AG04450 (cell line): ENCODE measurements at regions not wholly inside any gene's neighbourhood (a gene's known extent, or its start where the extent isn't known, plus 50 kb on each side); places are given as distances from the start of the nearest gene placed in this dataset.

Source experiments
- CTCF ChIA-PET: fragments of 300-600, 350-600 bp; formaldehyde crosslinking; extraction: SDS; loops from one replicate; lab custom pipeline; 2022; ENCODE audit warnings: antibody characterized with exemption, inconsistent platforms; lab: Charles Lee
- POLR2A ChIA-PET: fragments of 350-600 bp; formaldehyde crosslinking; extraction: SDS; loops from one replicate; lab custom pipeline; 2021; ENCODE audit warnings: antibody characterized with exemption, inconsistent platforms; lab: Yijun Ruan, JAX
- DNase-seq: peaks from one replicate; pipeline ENCODE4 v3.0.0-alpha.2; 2011; ENCODE audit warnings: low read depth, low spot score
- H3K27ac ChIP-seq: one replicate; pipeline ENCODE4 v1.5.1; 2012; ENCODE audit warnings: low read depth, low read length, control low read depth
- H3K27me3 ChIP-seq: one replicate; pipeline ENCODE4 v1.6.0; 2012; ENCODE audit warnings: low read length; ENCODE audit not compliant: control insufficient read depth, insufficient read depth
- H3K4me3 ChIP-seq: 2 replicates; pipeline ENCODE4 v1.5.1; 2011; ENCODE audit warnings: mild to moderate bottlenecking, low read depth, low read length, control low read depth
- H3K9me3 ChIP-seq: 2 replicates; pipeline ENCODE4 v1.5.1; 2012; ENCODE audit warnings: low read length; ENCODE audit not compliant: control insufficient read depth, insufficient read depth
- TF ChIP-seq, protein P1 (sequence below): IDR thresholded peaks from 2 replicates; pipeline ENCODE4 v1.5.1; 2011; ENCODE audit warnings: low read depth, low read length, control low read depth, inconsistent platforms

DNA sequence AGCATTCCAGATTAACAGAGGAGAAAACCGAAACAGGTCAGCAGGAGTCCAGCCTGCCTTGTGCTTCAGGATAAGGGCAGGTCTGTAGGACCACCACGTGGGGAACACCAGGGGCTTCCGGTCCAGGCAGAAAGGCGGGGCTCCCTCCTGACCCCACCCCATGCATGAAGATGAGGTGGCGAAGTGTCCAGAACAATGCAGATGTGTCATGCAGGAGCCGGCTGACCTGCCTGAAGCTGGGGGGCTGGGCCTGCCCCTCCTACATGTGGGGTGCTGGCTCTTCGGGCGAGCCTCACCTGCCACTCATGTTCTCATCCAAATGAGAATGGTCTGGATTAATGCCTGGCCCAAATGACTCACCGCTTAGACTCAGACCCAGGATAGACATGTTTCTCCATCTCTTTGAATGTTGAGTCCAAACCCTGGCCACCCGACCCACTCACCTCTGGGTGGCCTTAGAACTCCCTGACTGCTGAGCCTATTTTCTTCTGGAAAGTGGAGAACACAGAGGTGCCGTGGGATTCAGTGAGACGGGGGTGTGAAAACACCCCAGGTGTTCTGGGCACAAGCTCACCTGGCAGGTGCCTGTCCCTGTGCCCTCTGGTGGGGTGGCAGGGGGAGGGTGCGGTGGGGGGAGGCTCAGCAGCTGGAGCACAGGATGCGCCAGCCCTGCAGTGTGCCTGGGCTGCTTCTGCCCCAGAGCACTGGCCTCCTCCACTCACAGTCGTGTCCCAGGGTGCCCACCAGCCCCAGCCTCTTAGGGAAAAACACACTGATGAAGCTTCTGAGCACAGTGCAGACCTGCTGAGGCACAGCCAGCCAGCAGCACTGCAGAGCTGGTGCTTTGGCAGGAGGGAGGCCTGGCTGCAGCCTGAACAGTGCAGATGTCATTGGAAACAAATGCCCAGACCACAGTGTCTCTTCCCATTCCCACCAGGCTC, 55.2 kb upstream of the GDF10 start:
- no peak for DNase-seq
- TF ChIP-seq, protein P1, sequence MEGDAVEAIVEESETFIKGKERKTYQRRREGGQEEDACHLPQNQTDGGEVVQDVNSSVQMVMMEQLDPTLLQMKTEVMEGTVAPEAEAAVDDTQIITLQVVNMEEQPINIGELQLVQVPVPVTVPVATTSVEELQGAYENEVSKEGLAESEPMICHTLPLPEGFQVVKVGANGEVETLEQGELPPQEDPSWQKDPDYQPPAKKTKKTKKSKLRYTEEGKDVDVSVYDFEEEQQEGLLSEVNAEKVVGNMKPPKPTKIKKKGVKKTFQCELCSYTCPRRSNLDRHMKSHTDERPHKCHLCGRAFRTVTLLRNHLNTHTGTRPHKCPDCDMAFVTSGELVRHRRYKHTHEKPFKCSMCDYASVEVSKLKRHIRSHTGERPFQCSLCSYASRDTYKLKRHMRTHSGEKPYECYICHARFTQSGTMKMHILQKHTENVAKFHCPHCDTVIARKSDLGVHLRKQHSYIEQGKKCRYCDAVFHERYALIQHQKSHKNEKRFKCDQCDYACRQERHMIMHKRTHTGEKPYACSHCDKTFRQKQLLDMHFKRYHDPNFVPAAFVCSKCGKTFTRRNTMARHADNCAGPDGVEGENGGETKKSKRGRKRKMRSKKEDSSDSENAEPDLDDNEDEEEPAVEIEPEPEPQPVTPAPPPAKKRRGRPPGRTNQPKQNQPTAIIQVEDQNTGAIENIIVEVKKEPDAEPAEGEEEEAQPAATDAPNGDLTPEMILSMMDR, result no peak
- H3K27me3 ChIP-seq, result peaks cover 10% of the 10 kb centered on the region
- ChIA-PET CTCF (no interaction called here), POLR2A (no interaction called here)
- no peak overlapping the region for H3K4me3 ChIP-seq
- H3K27ac ChIP-seq, result no peak overlapping the region
- no peaks in the 10 kb centered on the region for H3K9me3 ChIP-seq

DNA sequence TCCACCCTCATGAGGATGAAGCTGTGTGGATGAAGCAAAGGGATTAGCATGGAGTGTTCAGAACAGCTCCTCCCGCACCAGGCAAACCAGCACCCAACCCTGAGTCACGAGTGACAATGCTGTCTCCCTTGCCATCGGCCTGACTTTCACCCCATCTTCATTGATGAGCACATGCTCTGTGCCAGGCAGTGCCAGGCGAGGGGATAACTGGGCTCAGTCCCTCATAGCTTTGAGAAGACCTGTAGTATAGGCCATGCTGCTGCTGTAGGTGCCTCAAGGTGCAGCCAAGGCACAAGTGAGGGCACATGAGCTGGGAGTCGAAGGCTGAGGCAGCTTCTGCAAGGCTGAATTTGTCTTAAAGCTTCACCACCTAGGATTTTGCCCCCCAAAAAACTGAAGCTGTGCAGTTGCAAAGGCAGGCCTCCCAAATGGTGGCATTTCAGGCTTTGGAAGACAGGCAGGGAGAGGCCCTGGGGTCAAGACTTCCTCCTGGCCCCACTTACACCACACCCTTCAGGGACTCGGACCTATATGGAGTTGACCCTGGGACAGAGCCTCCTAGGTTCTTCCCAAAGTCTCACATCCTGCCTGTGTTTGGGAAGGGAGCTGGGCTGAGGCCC, 54.2 kb upstream of the GDF10 start:
- DNase-seq, result no peak
- Histone ChIP-seq H3K27ac (no peak overlapping the region), H3K9me3 (no peaks in the 10 kb centered on the region), H3K4me3 (no peak overlapping the region), H3K27me3 (peaks cover 10% of the 10 kb centered on the region)
- TF ChIP-seq, protein P1, result no peak
- ChIA-PET CTCF (no interaction called here), POLR2A (no interaction called here)

DNA sequence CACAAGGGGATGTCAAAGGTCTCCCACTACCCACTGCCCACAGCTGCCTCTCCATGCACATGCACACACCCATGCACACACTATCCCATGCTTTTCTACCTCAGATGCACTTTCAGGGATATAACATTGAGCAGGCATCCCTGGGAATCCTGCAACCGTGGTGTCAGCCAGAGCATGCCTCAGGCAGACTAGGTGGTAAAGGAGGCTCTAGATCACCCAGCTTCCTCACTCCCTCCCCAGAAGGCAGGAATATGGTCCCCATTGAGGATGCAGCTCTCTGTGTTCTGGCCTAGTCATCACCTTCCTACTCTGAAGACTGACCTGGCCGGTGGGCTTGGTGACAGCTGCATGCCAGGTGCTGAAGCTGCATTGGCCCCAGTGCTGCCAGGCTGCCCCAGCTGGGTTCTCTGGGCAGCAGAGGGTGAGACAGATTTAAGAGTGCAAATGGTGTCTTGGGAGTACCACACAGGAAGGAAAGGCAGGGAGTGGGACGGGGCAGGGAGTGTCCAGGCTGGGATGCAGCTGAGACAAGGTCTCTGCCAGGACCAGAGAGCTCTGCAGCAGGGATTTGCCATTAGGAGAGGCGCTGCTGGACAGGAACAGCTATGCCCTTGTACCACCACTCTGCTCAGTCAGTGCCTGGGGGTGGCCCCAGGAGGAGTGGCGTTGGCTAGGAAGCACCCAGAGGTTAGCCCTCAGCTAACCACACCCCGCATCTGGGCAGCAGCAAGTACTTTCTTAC, 53.4 kb upstream of the GDF10 start:
- ChIA-PET POLR2A (interaction anchor here (0.6 kb wide), 1 partner anchor 56 kb away, joined by 3 read pairs; no protein-coding TSS in a partner anchor), CTCF (interaction anchor here (0.6 kb wide), 1 partner anchor 65 kb away, joined by 3 read pairs; no protein-coding TSS in a partner anchor)
- Histone ChIP-seq H3K9me3 (no peaks in the 10 kb centered on the region), H3K27ac (no peak overlapping the region), H3K27me3 (peaks cover 6% of the 10 kb centered on the region), H3K4me3 (no peak overlapping the region)
- DNase-seq, result no peak
- TF ChIP-seq, protein P1, result no peak

DNA sequence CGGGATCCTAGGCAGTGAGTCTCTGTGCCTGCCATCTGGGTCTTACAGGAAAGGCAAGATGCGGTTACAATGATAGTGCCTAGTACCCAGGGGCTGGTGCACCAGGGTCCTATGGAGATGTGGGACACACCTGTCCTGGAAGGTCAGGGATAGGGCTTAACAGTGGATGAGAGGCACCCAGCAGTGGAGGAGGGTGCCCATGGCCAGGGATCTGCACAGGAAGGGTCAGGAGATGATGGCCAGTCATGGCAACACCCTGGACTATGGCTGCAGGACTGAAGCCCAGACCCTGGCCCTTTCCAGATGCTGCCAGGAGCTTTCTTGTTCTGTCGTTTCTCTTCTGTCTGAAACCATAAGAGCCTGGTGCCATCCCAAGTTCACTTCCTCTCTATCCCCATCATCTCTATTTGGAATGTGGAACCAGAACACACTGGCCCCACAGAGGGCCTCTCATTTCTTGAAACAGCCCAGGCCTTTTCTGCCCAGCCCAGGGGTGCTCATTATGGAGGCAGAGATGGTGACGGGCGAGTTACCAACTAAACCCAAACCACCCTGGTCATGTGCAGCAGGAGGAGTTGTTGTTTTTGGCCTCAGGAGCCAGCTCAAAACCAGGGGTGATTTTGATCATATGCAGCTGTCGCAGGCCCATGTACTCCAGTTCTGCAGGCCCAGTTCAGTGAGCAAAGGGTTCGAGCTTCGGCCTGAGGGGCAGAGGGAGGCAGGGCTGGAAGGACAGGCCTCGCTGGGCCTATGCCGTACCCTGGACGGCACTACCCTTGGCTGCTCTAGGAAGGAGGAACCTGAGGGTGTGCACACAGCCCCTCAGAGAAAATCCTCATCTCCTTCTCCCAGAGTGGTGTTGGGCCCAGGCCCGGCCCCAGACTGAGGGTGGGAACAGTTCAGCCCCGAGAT, 52.6 kb upstream of the GDF10 start:
- TF ChIP-seq, protein P1, result no peak
- H3K9me3 ChIP-seq, result no peaks in the 10 kb centered on the region
- no peak overlapping the region for H3K27ac ChIP-seq
- no peak overlapping the region for H3K4me3 ChIP-seq
- H3K27me3 ChIP-seq, result peaks cover 11% of the 10 kb centered on the region
- ChIA-PET POLR2A (interaction anchor here (0.6 kb wide), 1 partner anchor 55 kb away, joined by 3 read pairs; no protein-coding TSS in a partner anchor), CTCF (interaction anchor here (0.6 kb wide), 1 partner anchor 65 kb away, joined by 3 read pairs; no protein-coding TSS in a partner anchor)
- no peak for DNase-seq
